ENCODE measurements at regions not wholly inside any gene's neighbourhood (a gene's known extent, or its start where the extent isn't known, plus 50 kb on each side); places are given as distances from the start of the nearest gene placed in this dataset.
A peak's percentile ranks its signal among the peaks of the same experiment; 100 is the strongest.

DNA sequence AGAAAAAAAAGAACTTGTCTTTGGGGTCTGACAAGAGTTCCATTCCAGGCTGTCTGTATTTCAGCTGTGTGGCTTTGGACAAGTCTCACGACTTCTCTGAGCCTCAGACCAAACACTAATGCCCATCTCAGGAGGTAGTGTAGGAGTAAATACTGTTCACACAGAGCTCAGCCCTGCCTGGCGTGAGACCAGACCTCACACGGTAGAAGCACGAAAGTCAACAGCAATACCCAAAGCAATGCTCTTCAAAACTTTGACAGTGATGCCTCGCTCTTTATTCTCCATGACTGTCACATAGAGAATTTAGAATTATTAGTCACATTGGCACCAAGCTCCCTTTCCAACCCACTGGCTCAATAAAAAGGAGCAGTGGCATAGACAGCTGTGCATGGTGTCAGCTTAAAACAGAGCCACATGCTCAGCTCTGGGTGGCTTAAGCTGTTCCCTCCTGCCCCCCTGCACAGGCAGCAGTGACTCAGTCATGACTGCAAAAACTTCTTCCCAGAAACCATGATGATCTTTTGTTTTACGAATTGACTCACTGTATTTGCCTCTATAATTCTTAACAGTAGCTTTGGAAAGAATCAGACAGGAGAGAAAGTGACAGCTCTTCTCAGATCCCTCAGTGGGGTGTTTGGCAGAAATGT, 74.0 kb upstream of the PHF21B start:
- H3K36me3 ChIP-seq (ENCODE audit: control insufficient read depth, insufficient read depth, low read length) = no peaks in the 10 kb centered on the region
- peak; percentile 45 for DNase-seq (ENCODE audit: low read depth)
- TF ChIP-seq, protein P1, sequence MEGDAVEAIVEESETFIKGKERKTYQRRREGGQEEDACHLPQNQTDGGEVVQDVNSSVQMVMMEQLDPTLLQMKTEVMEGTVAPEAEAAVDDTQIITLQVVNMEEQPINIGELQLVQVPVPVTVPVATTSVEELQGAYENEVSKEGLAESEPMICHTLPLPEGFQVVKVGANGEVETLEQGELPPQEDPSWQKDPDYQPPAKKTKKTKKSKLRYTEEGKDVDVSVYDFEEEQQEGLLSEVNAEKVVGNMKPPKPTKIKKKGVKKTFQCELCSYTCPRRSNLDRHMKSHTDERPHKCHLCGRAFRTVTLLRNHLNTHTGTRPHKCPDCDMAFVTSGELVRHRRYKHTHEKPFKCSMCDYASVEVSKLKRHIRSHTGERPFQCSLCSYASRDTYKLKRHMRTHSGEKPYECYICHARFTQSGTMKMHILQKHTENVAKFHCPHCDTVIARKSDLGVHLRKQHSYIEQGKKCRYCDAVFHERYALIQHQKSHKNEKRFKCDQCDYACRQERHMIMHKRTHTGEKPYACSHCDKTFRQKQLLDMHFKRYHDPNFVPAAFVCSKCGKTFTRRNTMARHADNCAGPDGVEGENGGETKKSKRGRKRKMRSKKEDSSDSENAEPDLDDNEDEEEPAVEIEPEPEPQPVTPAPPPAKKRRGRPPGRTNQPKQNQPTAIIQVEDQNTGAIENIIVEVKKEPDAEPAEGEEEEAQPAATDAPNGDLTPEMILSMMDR (IDR thresholded peaks at IDR 0.05; ENCODE audit: insufficient read depth, low read length, poor library complexity, severe bottlenecking) = no peak
- H3K4me3 ChIP-seq (ENCODE audit: low read depth, low read length) = no peak overlapping the region
- peaks cover 4% of the 10 kb centered on the region for H3K27me3 ChIP-seq (ENCODE audit: control insufficient read depth, insufficient read depth, low read length)

DNA sequence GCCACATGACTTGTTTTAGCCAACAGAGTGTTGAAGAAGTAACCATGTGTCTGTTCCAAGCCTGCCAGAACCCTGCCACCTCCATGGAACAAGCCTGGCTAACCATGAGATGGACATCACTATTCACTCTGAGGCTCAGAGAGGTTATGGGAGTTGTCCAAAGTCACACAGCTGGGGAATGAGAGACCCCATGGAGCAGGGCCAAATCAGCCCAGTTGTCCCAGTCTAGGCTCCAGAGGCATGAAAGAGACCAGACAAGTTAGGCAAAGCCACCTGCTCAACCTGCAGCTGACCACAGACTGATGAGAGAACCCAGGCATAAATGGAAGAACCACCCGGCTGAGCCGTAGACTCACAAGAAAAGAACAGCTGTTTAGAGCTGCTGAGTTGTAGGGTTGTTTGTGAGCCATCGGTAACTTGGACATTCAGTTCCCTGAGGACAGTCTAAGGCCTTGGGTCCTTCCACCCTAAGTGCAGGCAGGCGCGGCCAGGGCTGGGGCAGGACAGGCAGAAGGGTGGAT, 74.7 kb upstream of the PHF21B start:
- TF ChIP-seq, protein P1 (IDR thresholded peaks at IDR 0.05; ENCODE audit: insufficient read depth, low read length, poor library complexity, severe bottlenecking) = no peak
- Histone ChIP-seq H3K36me3 (ENCODE audit: control insufficient read depth, insufficient read depth, low read length) (no peaks in the 10 kb centered on the region), H3K27me3 (ENCODE audit: control insufficient read depth, insufficient read depth, low read length) (peaks cover 4% of the 10 kb centered on the region), H3K4me3 (ENCODE audit: low read depth, low read length) (no peak overlapping the region)
- no peak for DNase-seq (ENCODE audit: low read depth)

DNA sequence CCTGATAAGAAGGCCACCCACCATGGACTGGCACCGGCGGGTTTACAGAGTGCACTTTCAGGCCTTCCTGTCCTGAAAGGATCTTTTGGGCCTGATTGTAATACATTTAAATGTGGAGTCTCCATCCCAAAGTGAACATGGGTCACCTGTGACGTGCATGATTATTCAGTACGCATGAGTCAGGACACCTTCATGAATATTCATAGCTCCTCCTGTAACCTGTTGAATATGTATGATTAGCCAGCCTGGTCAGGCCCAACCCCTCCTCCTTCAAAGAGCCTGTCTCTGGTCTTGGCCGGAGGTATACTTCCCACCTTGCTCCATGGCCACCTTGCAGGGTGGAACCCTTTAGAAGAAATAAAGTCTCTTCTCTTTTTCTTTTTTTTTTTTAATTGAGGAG, 75.9 kb upstream of the NUP50 start:
- peaks cover 6% of the 10 kb centered on the region for H3K27me3 ChIP-seq (ENCODE audit: control insufficient read depth, insufficient read depth, low read length)
- TF ChIP-seq, protein P1 (IDR thresholded peaks at IDR 0.05; ENCODE audit: insufficient read depth, low read length, poor library complexity, severe bottlenecking) = no peak
- H3K36me3 ChIP-seq (ENCODE audit: control insufficient read depth, insufficient read depth, low read length) = no peaks in the 10 kb centered on the region
- H3K4me3 ChIP-seq (ENCODE audit: low read depth, low read length) = no peak overlapping the region
- no peak for DNase-seq (ENCODE audit: low read depth)

DNA sequence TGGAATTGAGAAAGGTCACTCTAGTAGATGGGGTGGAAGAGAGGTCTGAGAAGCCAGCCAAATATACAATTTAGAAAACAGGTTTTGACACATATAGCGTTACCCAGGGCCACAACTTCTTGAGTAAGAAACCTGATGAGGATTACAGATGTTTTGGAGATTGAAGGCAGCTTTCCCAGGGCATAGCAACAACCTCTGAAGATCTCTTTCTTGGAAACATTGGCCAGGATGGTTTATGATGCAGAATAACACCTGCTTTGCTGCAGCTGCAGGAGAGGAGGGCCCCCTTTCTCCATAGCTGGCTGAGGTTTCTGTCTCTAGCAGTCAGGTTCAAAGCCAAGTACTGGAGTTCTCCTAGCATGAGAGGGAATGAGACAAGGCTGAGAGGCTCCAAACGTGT, 75.1 kb upstream of the NUP50 start:
- Histone ChIP-seq H3K27me3 (ENCODE audit: control insufficient read depth, insufficient read depth, low read length) (peaks cover 4% of the 10 kb centered on the region), H3K4me3 (ENCODE audit: low read depth, low read length) (no peak overlapping the region), H3K36me3 (ENCODE audit: control insufficient read depth, insufficient read depth, low read length) (no peaks in the 10 kb centered on the region)
- DNase-seq (ENCODE audit: low read depth) = no peak
- TF ChIP-seq, protein P1 (IDR thresholded peaks at IDR 0.05; ENCODE audit: insufficient read depth, low read length, poor library complexity, severe bottlenecking) = no peak

DNA sequence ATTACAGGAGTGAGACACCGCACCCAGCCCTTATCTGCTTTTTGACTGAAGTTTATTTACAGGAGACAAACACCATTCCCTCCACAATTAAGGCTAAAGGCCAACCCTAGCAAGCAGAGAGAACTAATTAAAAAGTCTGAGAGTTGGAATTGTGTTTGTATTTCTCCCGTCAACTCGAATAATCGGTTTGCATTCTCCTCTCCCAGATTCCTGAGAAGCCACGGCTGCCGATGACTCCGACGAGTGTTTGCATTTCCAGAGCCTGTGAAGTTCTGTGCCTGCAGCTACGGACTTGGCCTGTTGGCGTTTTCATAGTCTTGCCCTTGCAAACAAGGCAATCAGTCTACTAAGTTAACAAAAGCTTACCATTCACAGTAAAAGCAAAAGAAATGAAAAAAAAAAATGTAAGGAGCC, 73.2 kb upstream of the NUP50 start:
- H3K27me3 ChIP-seq (ENCODE audit: control insufficient read depth, insufficient read depth, low read length) = peaks cover 4% of the 10 kb centered on the region
- no peak overlapping the region for H3K4me3 ChIP-seq (ENCODE audit: low read depth, low read length)
- TF ChIP-seq, protein P1 (IDR thresholded peaks at IDR 0.05; ENCODE audit: insufficient read depth, low read length, poor library complexity, severe bottlenecking) = no peak
- DNase-seq (ENCODE audit: low read depth) = no peak
- no peaks in the 10 kb centered on the region for H3K36me3 ChIP-seq (ENCODE audit: control insufficient read depth, insufficient read depth, low read length)
